Skeletal muscle tissue (tissue), 3 donors: ENCODE measurements at regions not wholly inside any gene's neighbourhood (a gene's known extent, or its start where the extent isn't known, plus 50 kb on each side); places are given as distances from the start of the nearest gene placed in this dataset.

ENCODE experiments used
- H3K27ac ChIP-seq: one replicate; pipeline ENCODE4 v1.7.0; 2013; ENCODE audit warnings: mild to moderate bottlenecking, low read depth, low read length, inconsistent platforms
- H3K27me3 ChIP-seq, 3 donors: one replicate each; pipeline ENCODE4 v1.7.0; 2013; ENCODE audit warnings: low read length in 3 of 3; ENCODE audit not compliant: control insufficient read depth in 3 of 3, insufficient read depth in 3 of 3
- H3K36me3 ChIP-seq, 3 donors: one replicate each; pipeline ENCODE4 v1.7.0; 2013; ENCODE audit warnings: low read length in 3 of 3; ENCODE audit not compliant: control insufficient read depth in 3 of 3, insufficient read depth in 3 of 3
- H3K4me1 ChIP-seq, 3 donors: one replicate each; pipeline ENCODE4 v1.7.0; 2013; ENCODE audit warnings: low read length in 3 of 3, mild to moderate bottlenecking in 3 of 3; ENCODE audit not compliant: control insufficient read depth in 3 of 3, insufficient read depth in 3 of 3
- H3K4me3 ChIP-seq, 3 donors: one replicate each; pipeline ENCODE4 v1.7.0; 2013; ENCODE audit warnings: low read length in 3 of 3
- H3K9ac ChIP-seq, 3 donors: one replicate each; pipeline ENCODE4 v1.7.0; 2013; ENCODE audit warnings: low read length in 3 of 3, mild to moderate bottlenecking in 3 of 3, moderate library complexity in 2 of 3, low read depth in 1 of 3
- H3K9me3 ChIP-seq, 3 donors: one replicate each; pipeline ENCODE4 v1.7.0; 2013; ENCODE audit warnings: low read length in 3 of 3; ENCODE audit not compliant: control insufficient read depth in 3 of 3
- donor health status: Osteomylitis.

- Histone ChIP-seq H3K4me1 (peaks cover 5 to 15% (median 9%) of the 10 kb centered on the region in 3 donors), H3K27ac (no peak overlapping the region), H3K36me3 (no peaks in the 10 kb centered on the region), H3K9ac (no peak overlapping the region), H3K4me3 (no peak overlapping the region), H3K9me3 (no peaks in the 10 kb centered on the region), H3K27me3 (no peaks in the 10 kb centered on the region)
Observed at GRCh38 chr10:3486346-3487065, 298.5 kb downstream of the KLF6 start.

GRCh38 chr10:3485057-3485686, 299.8 kb downstream of the KLF6 start:
- Histone ChIP-seq H3K27me3 (no peaks in the 10 kb centered on the region), H3K9me3 (no peaks in the 10 kb centered on the region), H3K4me1 (peaks cover 5 to 15% (median 9%) of the 10 kb centered on the region in 3 donors), H3K4me3 (no peak overlapping the region), H3K27ac (peak overlapping the region; percentile 18), H3K36me3 (no peaks in the 10 kb centered on the region), H3K9ac (no peak overlapping the region)

- Histone ChIP-seq H3K9me3 (no peaks in the 10 kb centered on the region), H3K4me3 (no peak overlapping the region), H3K27ac (peak overlapping the region; percentile 18), H3K27me3 (no peaks in the 10 kb centered on the region), H3K9ac (no peak overlapping the region), H3K36me3 (no peaks in the 10 kb centered on the region), H3K4me1 (peaks cover 5 to 15% (median 9%) of the 10 kb centered on the region in 3 donors)
Observed at GRCh38 chr10:3484306-3485056, 300.5 kb downstream of the KLF6 start.

GRCh38 chr10:3482200-3482993, 302.6 kb downstream of the KLF6 start:
- Histone ChIP-seq H3K9me3 (no peaks in the 10 kb centered on the region), H3K36me3 (no peaks in the 10 kb centered on the region), H3K27me3 (no peaks in the 10 kb centered on the region), H3K4me3 (peak overlapping the region in 1 of 3 donors; percentile 28), H3K9ac (no peak overlapping the region), H3K4me1 (peaks cover 5 to 15% (median 9%) of the 10 kb centered on the region in 3 donors), H3K27ac (no peak overlapping the region)

GRCh38 chr10:3481496-3481895, 303.5 kb downstream of the KLF6 start:
- H3K27me3 ChIP-seq: no peaks in the 10 kb centered on the region
- H3K27ac ChIP-seq: no peak overlapping the region
- no peak overlapping the region for H3K4me3 ChIP-seq
- peaks cover 5 to 15% (median 9%) of the 10 kb centered on the region in 3 donors for H3K4me1 ChIP-seq
- no peak overlapping the region for H3K9ac ChIP-seq
- no peaks in the 10 kb centered on the region for H3K36me3 ChIP-seq
- no peaks in the 10 kb centered on the region for H3K9me3 ChIP-seq

- H3K9me3 ChIP-seq: no peaks in the 10 kb centered on the region
- H3K9ac ChIP-seq: no peak overlapping the region
- no peaks in the 10 kb centered on the region for H3K36me3 ChIP-seq
- no peak overlapping the region for H3K27ac ChIP-seq
- H3K4me1 ChIP-seq: peaks cover 5 to 15% (median 9%) of the 10 kb centered on the region in 3 donors
- no peak overlapping the region for H3K4me3 ChIP-seq
- no peaks in the 10 kb centered on the region for H3K27me3 ChIP-seq
Observed at GRCh38 chr10:3480990-3481315, 304.1 kb downstream of the KLF6 start.

GRCh38 chr10:3480281-3480989, 304.6 kb downstream of the KLF6 start:
- no peak overlapping the region for H3K4me3 ChIP-seq
- no peak overlapping the region for H3K9ac ChIP-seq
- H3K4me1 ChIP-seq: peaks cover 5 to 15% (median 9%) of the 10 kb centered on the region in 3 donors
- H3K27ac ChIP-seq: no peak overlapping the region
- no peaks in the 10 kb centered on the region for H3K9me3 ChIP-seq
- no peaks in the 10 kb centered on the region for H3K27me3 ChIP-seq
- no peaks in the 10 kb centered on the region for H3K36me3 ChIP-seq

- H3K4me3 ChIP-seq: no peak overlapping the region
- H3K4me1 ChIP-seq: peaks cover 5 to 15% (median 7%) of the 10 kb centered on the region in 3 donors
- no peak overlapping the region for H3K9ac ChIP-seq
- H3K27ac ChIP-seq: no peak overlapping the region
- no peaks in the 10 kb centered on the region for H3K9me3 ChIP-seq
- no peaks in the 10 kb centered on the region for H3K36me3 ChIP-seq
- H3K27me3 ChIP-seq: no peaks in the 10 kb centered on the region
Observed at GRCh38 chr10:3478632-3479240, 306.2 kb upstream of the PITRM1 start.

GRCh38 chr10:3478153-3478552, 305.6 kb upstream of the PITRM1 start:
- peaks cover 5 to 15% (median 7%) of the 10 kb centered on the region in 3 donors for H3K4me1 ChIP-seq
- H3K36me3 ChIP-seq: no peaks in the 10 kb centered on the region
- H3K4me3 ChIP-seq: no peak overlapping the region
- no peaks in the 10 kb centered on the region for H3K27me3 ChIP-seq
- no peak overlapping the region for H3K9ac ChIP-seq
- no peaks in the 10 kb centered on the region for H3K9me3 ChIP-seq
- H3K27ac ChIP-seq: no peak overlapping the region
